WTC11 (cell line): ENCODE measurements at regions not wholly inside any gene's neighbourhood (a gene's known extent, or its start where the extent isn't known, plus 50 kb on each side); places are given as distances from the start of the nearest gene placed in this dataset.

Source experiments
- ATAC-seq: fragments of 200-7000 bp; cut with Tn5 transposase; 2 replicates; pipeline ENCODE4 v1.10.0; 2021; ENCODE audit warnings: mild to moderate bottlenecking, moderate library complexity
- CTCF ChIA-PET: fragments of 300-600 bp; sonication (Branson Sonifier 250); formaldehyde crosslinking; loops from one replicate; lab custom pipeline; 2021; ENCODE audit warnings: antibody characterized with exemption; lab: Charles Lee
- POLR2A ChIA-PET: fragments of 350-600 bp; sonication (Branson Sonifier 250); formaldehyde crosslinking; loops from one replicate; lab custom pipeline; 2021; ENCODE audit warnings: antibody characterized with exemption; lab: Charles Lee
- DNase-seq: peaks from one replicate; pipeline ENCODE4 v3.0.0; 2021; ENCODE audit warnings: low spot score
- H3K27ac Mint-ChIP-seq: 2 replicates; pipeline ENCODE4 v1.8.0; 2021; ENCODE audit warnings: mixed read lengths
- H3K27me3 Mint-ChIP-seq: 2 replicates; pipeline ENCODE4 v1.8.0; 2021; ENCODE audit warnings: low read depth, mild to moderate bottlenecking, moderate library complexity, mixed read lengths
- H3K36me3 Mint-ChIP-seq: 2 replicates; pipeline ENCODE4 v1.8.0; 2021; ENCODE audit warnings: mixed read lengths
- H3K4me1 Mint-ChIP-seq: 2 replicates; pipeline ENCODE4 v1.8.0; 2022; ENCODE audit warnings: mixed read lengths
- H3K4me3 Mint-ChIP-seq: 2 replicates; pipeline ENCODE4 v1.8.0; 2021; ENCODE audit warnings: mild to moderate bottlenecking, moderate library complexity, mixed read lengths
- H3K9me3 Mint-ChIP-seq: 2 replicates; pipeline ENCODE4 v1.8.0; 2021; ENCODE audit warnings: mixed read lengths
- ARID4B ChIP-seq: sonication (generic); formaldehyde crosslinking; IDR thresholded peaks from 2 replicates; pipeline ENCODE4 v1.8.0; 2023; ENCODE audit warnings: missing genetic modification reagents, mild to moderate bottlenecking, borderline replicate concordance
- CBFB ChIP-seq: sonication (generic); formaldehyde crosslinking; IDR thresholded peaks from 2 replicates; pipeline ENCODE4 v1.8.1; 2022; ENCODE audit warnings: mild to moderate bottlenecking, low read depth, missing genetic modification reagents
- CREB1 ChIP-seq: sonication (generic); formaldehyde crosslinking; IDR thresholded peaks from 2 replicates; pipeline ENCODE4 v1.8.0; 2023; ENCODE audit warnings: mild to moderate bottlenecking, missing genetic modification reagents
- E2F5 ChIP-seq: sonication (generic); formaldehyde crosslinking; IDR thresholded peaks from 2 replicates; pipeline ENCODE4 v1.8.1; 2022; ENCODE audit warnings: mild to moderate bottlenecking, moderate library complexity, missing genetic modification reagents
- ESRRA ChIP-seq: sonication (generic); formaldehyde crosslinking; IDR thresholded peaks from 2 replicates; pipeline ENCODE4 v1.8.1; 2022; ENCODE audit warnings: mild to moderate bottlenecking, missing genetic modification reagents, borderline replicate concordance
- FOXJ3 ChIP-seq: sonication (generic); formaldehyde crosslinking; IDR thresholded peaks from 2 replicates; pipeline ENCODE4 v1.9.0; 2021; ENCODE audit warnings: missing genetic modification reagents, mild to moderate bottlenecking, borderline replicate concordance
- FOXK1 ChIP-seq: sonication (generic); formaldehyde crosslinking; IDR thresholded peaks from 2 replicates; pipeline ENCODE4 v1.8.0; 2022; ENCODE audit warnings: mild to moderate bottlenecking, moderate library complexity, missing genetic modification reagents
- JUN ChIP-seq: sonication (generic); formaldehyde crosslinking; IDR thresholded peaks from 2 replicates; pipeline ENCODE4 v1.8.0; 2023; ENCODE audit warnings: mild to moderate bottlenecking, missing genetic modification reagents
- NR1H2 ChIP-seq: sonication (generic); formaldehyde crosslinking; IDR thresholded peaks from 2 replicates; pipeline ENCODE4 v1.9.0; 2021; ENCODE audit warnings: mild to moderate bottlenecking, moderate library complexity, missing genetic modification reagents
- SOX15 ChIP-seq: fragments of 250-450 bp; sonication (Bioruptor Pico); IDR thresholded peaks from 2 replicates; pipeline ENCODE4 v1.9.0; 2021; ENCODE audit warnings: mild to moderate bottlenecking
- TEAD1 ChIP-seq: sonication (generic); formaldehyde crosslinking; IDR thresholded peaks from 2 replicates; pipeline ENCODE4 v1.8.0; 2022; ENCODE audit warnings: mild to moderate bottlenecking, missing genetic modification reagents
- TEAD4 ChIP-seq: sonication (generic); formaldehyde crosslinking; IDR thresholded peaks from 2 replicates; pipeline ENCODE4 v1.8.0; 2022; ENCODE audit warnings: mild to moderate bottlenecking, missing genetic modification reagents
- ZMAT4 ChIP-seq: fragments of 250-450 bp; sonication (Bioruptor Pico); IDR thresholded peaks from 2 replicates; pipeline ENCODE4 v1.9.0; 2021; ENCODE audit warnings: mild to moderate bottlenecking
- ZNF219 ChIP-seq: sonication (generic); formaldehyde crosslinking; IDR thresholded peaks from 2 replicates; pipeline ENCODE4 v1.8.0; 2023; ENCODE audit warnings: missing genetic modification reagents, mild to moderate bottlenecking, borderline replicate concordance
- ZNF263 ChIP-seq: sonication (generic); formaldehyde crosslinking; IDR thresholded peaks from 2 replicates; pipeline ENCODE4 v1.8.1; 2022; ENCODE audit warnings: low read depth, mild to moderate bottlenecking, moderate library complexity, missing genetic modification reagents
- ZNF416 ChIP-seq: fragments of 250-450 bp; sonication (Bioruptor Pico); IDR thresholded peaks from 2 replicates; pipeline ENCODE4 v1.9.0; 2021; ENCODE audit warnings: mild to moderate bottlenecking, inconsistent platforms
- ZNF512 ChIP-seq: sonication (generic); formaldehyde crosslinking; IDR thresholded peaks from 2 replicates; pipeline ENCODE4 v1.8.1; 2022; ENCODE audit warnings: missing genetic modification reagents, borderline replicate concordance
- TF ChIP-seq, protein P1 (sequence below): fragments of 250-450 bp; sonication (Bioruptor Pico); conservative IDR thresholded peaks from 2 replicates; pipeline ENCODE4 v1.9.0; 2021; ENCODE audit warnings: mild to moderate bottlenecking
- TF ChIP-seq, protein P2 (sequence below): sonication (generic); formaldehyde crosslinking; conservative IDR thresholded peaks from 2 replicates; pipeline ENCODE4 v1.8.1; 2023; ENCODE audit warnings: mild to moderate bottlenecking, low read depth, missing genetic modification reagents, moderate library complexity

- no peak overlapping the region for H3K4me3 Mint-ChIP-seq
- peaks cover 22% of the 10 kb centered on the region for H3K36me3 Mint-ChIP-seq
- H3K27me3 Mint-ChIP-seq, result peaks cover 3% of the 10 kb centered on the region
- POLR2A ChIA-PET, result no interaction called here
- TF ChIP-seq FOXJ3, result no peak
- no peak for TF ChIP-seq NR1H2 (CRISPR knock-in tag)
- TF ChIP-seq E2F5 (CRISPR knock-in tag), result no peak
- TF ChIP-seq SOX15, result no peak
- TF ChIP-seq, protein P1, sequence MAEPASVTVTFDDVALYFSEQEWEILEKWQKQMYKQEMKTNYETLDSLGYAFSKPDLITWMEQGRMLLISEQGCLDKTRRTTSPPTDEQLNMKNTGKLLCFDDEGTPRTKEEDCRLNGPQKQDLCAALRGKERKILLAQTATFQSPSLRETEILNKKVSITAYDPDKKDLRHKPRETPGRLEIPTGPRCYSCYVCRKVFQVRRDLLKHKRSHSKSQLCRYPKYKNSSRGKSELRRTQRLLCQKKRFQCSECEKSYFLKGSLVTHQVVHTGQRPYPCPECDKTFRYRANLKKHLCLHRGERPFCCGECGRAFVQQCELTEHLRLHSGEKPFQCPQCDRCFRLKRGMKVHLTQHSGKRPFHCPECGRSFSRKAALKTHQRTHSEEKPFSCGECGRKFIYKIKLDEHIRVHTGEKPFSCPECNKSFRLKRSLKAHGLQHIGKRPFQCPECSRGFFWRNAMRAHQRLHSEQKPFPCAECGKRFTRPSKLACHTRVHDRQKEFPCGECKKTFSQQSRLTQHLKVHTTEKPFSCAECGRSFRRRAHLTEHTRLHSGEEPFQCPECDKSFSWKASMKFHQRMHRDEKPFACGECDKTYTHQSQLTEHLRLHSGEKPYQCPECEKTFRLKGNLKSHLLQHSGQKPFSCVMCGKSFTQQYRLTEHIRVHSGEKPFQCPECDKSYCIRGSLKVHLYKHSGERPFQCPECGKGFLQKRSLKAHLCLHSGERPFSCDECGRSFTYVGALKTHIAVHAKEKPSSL (CRISPR knock-in tag), result no peak
- no peak for TF ChIP-seq FOXK1 (CRISPR knock-in tag)
- no peak for TF ChIP-seq CREB1
- TF ChIP-seq, protein P2, sequence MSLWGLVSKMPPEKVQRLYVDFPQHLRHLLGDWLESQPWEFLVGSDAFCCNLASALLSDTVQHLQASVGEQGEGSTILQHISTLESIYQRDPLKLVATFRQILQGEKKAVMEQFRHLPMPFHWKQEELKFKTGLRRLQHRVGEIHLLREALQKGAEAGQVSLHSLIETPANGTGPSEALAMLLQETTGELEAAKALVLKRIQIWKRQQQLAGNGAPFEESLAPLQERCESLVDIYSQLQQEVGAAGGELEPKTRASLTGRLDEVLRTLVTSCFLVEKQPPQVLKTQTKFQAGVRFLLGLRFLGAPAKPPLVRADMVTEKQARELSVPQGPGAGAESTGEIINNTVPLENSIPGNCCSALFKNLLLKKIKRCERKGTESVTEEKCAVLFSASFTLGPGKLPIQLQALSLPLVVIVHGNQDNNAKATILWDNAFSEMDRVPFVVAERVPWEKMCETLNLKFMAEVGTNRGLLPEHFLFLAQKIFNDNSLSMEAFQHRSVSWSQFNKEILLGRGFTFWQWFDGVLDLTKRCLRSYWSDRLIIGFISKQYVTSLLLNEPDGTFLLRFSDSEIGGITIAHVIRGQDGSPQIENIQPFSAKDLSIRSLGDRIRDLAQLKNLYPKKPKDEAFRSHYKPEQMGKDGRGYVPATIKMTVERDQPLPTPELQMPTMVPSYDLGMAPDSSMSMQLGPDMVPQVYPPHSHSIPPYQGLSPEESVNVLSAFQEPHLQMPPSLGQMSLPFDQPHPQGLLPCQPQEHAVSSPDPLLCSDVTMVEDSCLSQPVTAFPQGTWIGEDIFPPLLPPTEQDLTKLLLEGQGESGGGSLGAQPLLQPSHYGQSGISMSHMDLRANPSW (CRISPR knock-in tag), result no peak
- peaks cover 59% of the 10 kb centered on the region for H3K9me3 Mint-ChIP-seq
- ATAC-seq, result no peak
- H3K4me1 Mint-ChIP-seq, result 0 out of 2 replicates have a peak, but pooled peaks cover 3% of the 10 kb centered on the region
- DNase-seq, result no peak
- CTCF ChIA-PET, result no interaction called here
- H3K27ac Mint-ChIP-seq, result no peak overlapping the region
Observed at GRCh38 chr7:85736085-85736484, 549.2 kb upstream of the SEMA3D start.

- Mint-ChIP-seq H3K9me3 (peaks cover 60% of the 10 kb centered on the region), H3K27ac (no peak overlapping the region), H3K27me3 (peaks cover 3% of the 10 kb centered on the region), H3K36me3 (peaks cover 23% of the 10 kb centered on the region), H3K4me3 (no peak overlapping the region), H3K4me1 (0 out of 2 replicates have a peak, but pooled peaks cover 3% of the 10 kb centered on the region)
- ChIA-PET CTCF (interaction anchor here (0.7 kb wide), 1 partner anchor 15 kb away, joined by 3 read pairs; no protein-coding TSS in a partner anchor), POLR2A (no interaction called here)
- no peak for ATAC-seq
- DNase-seq, result no peak
- TF ChIP-seq ZNF219 (CRISPR knock-in tag), result no peak
- TF ChIP-seq CBFB, result no peak
- TF ChIP-seq ZNF416 (CRISPR knock-in tag), result no peak
- no peak for TF ChIP-seq TEAD1 (CRISPR knock-in tag)
- no peak for TF ChIP-seq ZNF512 (CRISPR knock-in tag)
- no peak for TF ChIP-seq JUN
- TF ChIP-seq ESRRA (CRISPR knock-in tag), result no peak
- TF ChIP-seq TEAD4 (CRISPR knock-in tag), result no peak
- no peak for TF ChIP-seq ZNF263
- TF ChIP-seq ZMAT4 (CRISPR knock-in tag), result no peak
- TF ChIP-seq E2F5 (CRISPR knock-in tag), result no peak
- TF ChIP-seq, protein P2 (CRISPR knock-in tag), result no peak
- no peak for TF ChIP-seq ARID4B (CRISPR knock-in tag)
Observed at GRCh38 chr7:85734823-85735222, 548.0 kb upstream of the SEMA3D start.
